ENCODE measurements at regions not wholly inside any gene's neighbourhood (a gene's known extent, or its start where the extent isn't known, plus 50 kb on each side); places are given as distances from the start of the nearest gene placed in this dataset.

DNA sequence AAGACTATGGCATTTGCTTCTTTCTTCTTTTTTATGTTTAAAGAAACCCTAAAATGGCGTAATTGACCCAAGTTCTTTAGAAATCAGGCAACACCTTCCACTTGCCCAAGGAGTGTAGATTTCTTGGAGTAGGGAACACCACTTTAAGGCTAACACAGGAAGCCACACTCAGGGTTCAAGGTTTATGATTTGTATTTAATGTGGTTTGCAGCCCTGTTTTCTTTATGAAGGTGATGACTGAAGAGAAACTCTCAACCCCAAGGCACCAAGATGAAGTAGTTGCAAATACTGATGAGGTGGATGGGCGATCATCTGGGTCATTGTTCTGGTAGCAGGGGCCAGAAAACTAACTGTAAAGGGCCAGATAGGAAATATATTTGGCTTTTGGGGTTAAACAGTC, 101.1 kb downstream of the DLEU7 start:
- H3K36me3 ChIP-seq: no peaks in the 10 kb centered on the region
- TF ChIP-seq, protein P1, sequence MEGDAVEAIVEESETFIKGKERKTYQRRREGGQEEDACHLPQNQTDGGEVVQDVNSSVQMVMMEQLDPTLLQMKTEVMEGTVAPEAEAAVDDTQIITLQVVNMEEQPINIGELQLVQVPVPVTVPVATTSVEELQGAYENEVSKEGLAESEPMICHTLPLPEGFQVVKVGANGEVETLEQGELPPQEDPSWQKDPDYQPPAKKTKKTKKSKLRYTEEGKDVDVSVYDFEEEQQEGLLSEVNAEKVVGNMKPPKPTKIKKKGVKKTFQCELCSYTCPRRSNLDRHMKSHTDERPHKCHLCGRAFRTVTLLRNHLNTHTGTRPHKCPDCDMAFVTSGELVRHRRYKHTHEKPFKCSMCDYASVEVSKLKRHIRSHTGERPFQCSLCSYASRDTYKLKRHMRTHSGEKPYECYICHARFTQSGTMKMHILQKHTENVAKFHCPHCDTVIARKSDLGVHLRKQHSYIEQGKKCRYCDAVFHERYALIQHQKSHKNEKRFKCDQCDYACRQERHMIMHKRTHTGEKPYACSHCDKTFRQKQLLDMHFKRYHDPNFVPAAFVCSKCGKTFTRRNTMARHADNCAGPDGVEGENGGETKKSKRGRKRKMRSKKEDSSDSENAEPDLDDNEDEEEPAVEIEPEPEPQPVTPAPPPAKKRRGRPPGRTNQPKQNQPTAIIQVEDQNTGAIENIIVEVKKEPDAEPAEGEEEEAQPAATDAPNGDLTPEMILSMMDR (IDR thresholded peaks at IDR 0.05): no peak
- TF ChIP-seq EP300 (IDR thresholded peaks at IDR 0.05) (no peak), POLR2A (IDR thresholded peaks at IDR 0.05) (no peak)
- H3K4me1 ChIP-seq (ENCODE audit: insufficient read depth): no peaks in the 10 kb centered on the region
- H3K4me3 ChIP-seq: no peak overlapping the region
- H3K9me3 ChIP-seq: no peaks in the 10 kb centered on the region
- WGBS, 3 donors: 81 to 90% (median 88%) methylated on average over 2 of the region's 2 CpGs
- no peak for DNase-seq
- H3K27me3 ChIP-seq: no peaks in the 10 kb centered on the region
- H3K27ac ChIP-seq: no peak overlapping the region
- intact Hi-C loops (cut with DNase I): no loop called here

DNA sequence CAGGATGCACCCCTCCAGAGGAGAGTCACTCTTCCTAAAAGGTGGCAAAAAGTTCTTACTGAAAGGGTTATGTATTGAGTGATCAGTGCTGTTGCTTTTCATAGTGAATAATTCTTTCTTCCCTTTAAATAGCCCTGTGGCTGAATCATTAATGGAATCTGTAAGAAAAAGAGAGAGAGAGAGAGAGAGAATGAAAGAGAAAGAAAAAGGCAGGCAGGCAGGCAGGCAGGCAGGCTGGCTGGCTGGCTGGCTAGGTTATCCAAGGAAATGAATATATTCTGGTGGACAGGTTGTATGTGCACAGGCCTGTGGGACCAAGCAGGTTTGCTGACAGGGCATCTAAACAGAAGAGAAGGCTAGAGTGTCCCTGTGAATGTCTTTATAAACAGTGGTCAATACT, 100.5 kb downstream of the DLEU7 start:
- no peaks in the 10 kb centered on the region for H3K36me3 ChIP-seq
- TF ChIP-seq EP300 (IDR thresholded peaks at IDR 0.05): no peak
- TF ChIP-seq, protein P1 (IDR thresholded peaks at IDR 0.05): no peak
- no peak for TF ChIP-seq POLR2A (IDR thresholded peaks at IDR 0.05)
- H3K4me3 ChIP-seq: no peak overlapping the region
- H3K27ac ChIP-seq: no peak overlapping the region
- H3K4me1 ChIP-seq (ENCODE audit: insufficient read depth): no peaks in the 10 kb centered on the region
- intact Hi-C loops (cut with DNase I): no loop called here
- H3K9me3 ChIP-seq: no peaks in the 10 kb centered on the region
- DNase-seq: no peak
- no peaks in the 10 kb centered on the region for H3K27me3 ChIP-seq

DNA sequence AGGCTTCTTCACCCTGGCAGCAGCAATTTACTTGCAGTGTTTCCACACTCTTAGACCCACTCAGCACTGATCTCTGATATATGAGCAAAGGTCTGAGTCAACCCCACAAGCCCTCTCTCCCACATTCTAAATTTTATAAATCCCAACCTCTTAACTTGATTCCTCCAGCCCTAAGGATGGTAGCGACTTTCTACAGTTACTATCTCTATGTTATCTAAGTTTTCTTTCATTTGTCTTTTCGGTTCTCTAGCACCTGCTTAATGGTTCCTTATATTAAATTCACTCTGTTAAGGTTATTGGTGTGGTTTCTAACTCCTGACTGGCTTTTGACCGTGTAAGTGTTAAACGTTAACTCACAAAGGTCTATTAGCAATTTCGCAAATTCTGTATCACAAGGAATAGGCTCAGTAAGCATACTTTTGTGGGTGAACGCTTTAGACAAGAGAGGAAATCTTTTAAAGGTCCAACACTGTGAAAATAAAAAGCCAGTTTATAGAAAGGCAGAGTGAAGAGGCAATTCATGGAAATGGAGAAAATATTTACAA, 99.3 kb downstream of the DLEU7 start:
- Histone ChIP-seq H3K36me3 (no peaks in the 10 kb centered on the region), H3K4me3 (no peak overlapping the region), H3K9me3 (no peaks in the 10 kb centered on the region), H3K27ac (no peak overlapping the region), H3K27me3 (no peaks in the 10 kb centered on the region), H3K4me1 (ENCODE audit: insufficient read depth) (no peaks in the 10 kb centered on the region)
- 76 to 88% (median 82%) methylated on average over 6 of the region's 6 CpGs for WGBS, 3 donors
- no peak for DNase-seq
- intact Hi-C loops (cut with DNase I): no loop called here
- no peak for TF ChIP-seq POLR2A (IDR thresholded peaks at IDR 0.05)
- no peak for TF ChIP-seq EP300 (IDR thresholded peaks at IDR 0.05)
- TF ChIP-seq, protein P1 (IDR thresholded peaks at IDR 0.05): no peak

DNA sequence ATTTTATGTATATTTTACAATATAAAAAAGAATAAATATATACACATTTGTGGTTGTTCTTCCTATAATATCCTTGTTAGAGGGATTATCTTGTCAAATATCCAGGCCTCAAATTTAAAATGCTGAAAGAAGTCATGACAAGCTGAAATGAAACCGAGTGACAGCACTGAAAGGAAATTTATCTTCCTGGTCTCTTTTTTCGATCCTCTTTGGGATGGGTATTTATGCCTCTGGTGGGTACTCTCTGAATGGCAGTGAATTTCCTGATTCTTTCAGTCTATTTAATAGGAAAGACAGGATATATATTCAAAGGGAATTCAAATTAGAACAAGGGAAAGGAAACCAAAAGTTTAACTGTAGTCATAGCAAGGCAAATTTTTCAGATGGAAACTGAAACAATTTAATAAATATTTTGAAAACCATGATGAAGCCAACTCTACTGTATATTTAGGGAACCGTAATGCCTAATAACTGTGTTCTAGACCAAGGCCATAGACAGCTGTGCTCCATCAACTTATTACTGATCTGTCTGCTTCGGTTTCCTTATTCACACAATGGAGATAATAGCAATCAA, 97.9 kb downstream of the DLEU7 start:
- 45 to 61% (median 52%) methylated on average over 4 of the region's 4 CpGs for WGBS, 3 donors
- Histone ChIP-seq H3K4me3 (no peak overlapping the region), H3K9me3 (no peaks in the 10 kb centered on the region), H3K4me1 (ENCODE audit: insufficient read depth) (no peaks in the 10 kb centered on the region), H3K27me3 (no peaks in the 10 kb centered on the region), H3K27ac (no peak overlapping the region), H3K36me3 (no peaks in the 10 kb centered on the region)
- intact Hi-C loops (cut with DNase I): no loop called here
- no peak for DNase-seq
- TF ChIP-seq, protein P1 (IDR thresholded peaks at IDR 0.05): no peak
- TF ChIP-seq POLR2A (IDR thresholded peaks at IDR 0.05): no peak

Measured in ovary (tissue), 7 donors.